ENCODE measurements at regions not wholly inside any gene's neighbourhood (a gene's known extent, or its start where the extent isn't known, plus 50 kb on each side); places are given as distances from the start of the nearest gene placed in this dataset.

- TF ChIP-seq ZNF462 (CRISPR knock-in tag; IDR thresholded peaks at IDR 0.05) (no peak), EZH2 (IDR thresholded peaks at IDR 0.05; ENCODE audit: low read depth, unreplicated experiment) (no peak), ZNF331 (CRISPR knock-in tag; IDR thresholded peaks at IDR 0.05; ENCODE audit: low read depth) (no peak)
These were observed 241.0 kb upstream of the SLC14A2 start (continued) for GRCh38 chr18:45374236-45374635.

- no peak for ATAC-seq
- no peaks in the 10 kb centered on the region for H3K36me3 Mint-ChIP-seq (ENCODE audit: low read depth)
- no peaks in the 10 kb centered on the region for H3K36me3 ChIP-seq (ENCODE audit: insufficient read depth)
- no peaks in the 10 kb centered on the region for H3K27me3 ChIP-seq (ENCODE audit: insufficient read depth)
- no peak overlapping the region for H2AFZ ChIP-seq
- H3K4me3 ChIP-seq = no peak overlapping the region
- no peaks in the 10 kb centered on the region for H3K79me2 ChIP-seq (replicated peaks; ENCODE audit: insufficient read depth)
- H3K4me1 ChIP-seq (ENCODE audit: insufficient read depth) = no peaks in the 10 kb centered on the region; the same call in 1 of the 2 replicates
- no peak overlapping the region for H3K4me3 Mint-ChIP-seq
- no peaks in the 10 kb centered on the region for H3K9me3 Mint-ChIP-seq
- DNase-seq (ENCODE audit: low spot score) = no peak
- H3F3A ChIP-seq (replicated peaks; ENCODE audit: low read depth) = no peaks in the 10 kb centered on the region
- no peaks in the 10 kb centered on the region for H4K20me1 ChIP-seq (replicated peaks; ENCODE audit: insufficient read depth)
- H3K4me1 Mint-ChIP-seq = peaks cover 5% of the 10 kb centered on the region; the same call in 2 of the 3 replicates
- H3K27me3 Mint-ChIP-seq (ENCODE audit: insufficient read depth, low read depth, poor library complexity) = peaks cover 3% of the 10 kb centered on the region
- no peak overlapping the region for H3K27ac ChIP-seq (ENCODE audit: low read depth)
- H3K27ac Mint-ChIP-seq = no peak overlapping the region; the same call in 1 of the 2 replicates
- H3K4me2 ChIP-seq = no peak overlapping the region
- no peaks in the 10 kb centered on the region for H3K9me2 ChIP-seq (ENCODE audit: insufficient read depth)
- no peak for TF ChIP-seq ZNF462 (CRISPR knock-in tag; IDR thresholded peaks at IDR 0.05)
- TF ChIP-seq CTCF (conservative IDR thresholded peaks at IDR 0.05; ENCODE audit: low read depth in 2 of 2) = no peak
- TF ChIP-seq EZH2 (IDR thresholded peaks at IDR 0.05; ENCODE audit: low read depth, unreplicated experiment) = no peak
- TF ChIP-seq EZH2phosphoT487 (IDR thresholded peaks at IDR 0.05; ENCODE audit: unreplicated experiment) = no peak
These were observed 240.2 kb upstream of the SLC14A2 start for GRCh38 chr18:45374878-45375630.
